NB4 (cell line): ENCODE measurements at regions not wholly inside any gene's neighbourhood (a gene's known extent, or its start where the extent isn't known, plus 50 kb on each side); places are given as distances from the start of the nearest gene placed in this dataset.

Experiments used
- DNase-seq: peaks from one replicate; pipeline ENCODE4 v3.0.0; 2010; ENCODE audit warnings: low read depth
- H3K4me3 ChIP-seq: one replicate; pipeline ENCODE4 v1.5.1; 2011; ENCODE audit warnings: mild to moderate bottlenecking, low read depth, low read length, moderate library complexity
- CTCF ChIP-seq: IDR thresholded peaks from one replicate; pipeline ENCODE4 v1.5.1; 2012; ENCODE audit warnings: low read depth, low read length
- MAX ChIP-seq: IDR thresholded peaks from 2 replicates; pipeline ENCODE4 v1.6.1; 2011; ENCODE audit warnings: low read depth, low read length
- MYC ChIP-seq: IDR thresholded peaks from 2 replicates; pipeline ENCODE4 v1.6.1; 2011; ENCODE audit warnings: low read depth, low read length
- POLR2A ChIP-seq: IDR thresholded peaks from 2 replicates; pipeline ENCODE4 v1.6.1; 2011; ENCODE audit warnings: mild to moderate bottlenecking; ENCODE audit not compliant: insufficient read length; ENCODE audit errors: extremely low read depth

- no peak overlapping the region for H3K4me3 ChIP-seq
- DNase-seq = no peak
- no peak for TF ChIP-seq CTCF
- no peak for TF ChIP-seq POLR2A
- TF ChIP-seq MAX = no peak
- TF ChIP-seq MYC = no peak
Observed at GRCh38 chr2:126971162-126971480, 72.4 kb downstream of the TEX51 start.

- TF ChIP-seq POLR2A (no peak), MYC (no peak), CTCF (peak; percentile 79), MAX (peak; percentile 66; the same call in 1 of the 2 replicates)
- H3K4me3 ChIP-seq = no peak overlapping the region
- peak; percentile 86 for DNase-seq
Observed at GRCh38 chr2:126971481-126972278, 73.0 kb downstream of the TEX51 start.

- no peak overlapping the region for H3K4me3 ChIP-seq
- TF ChIP-seq MYC = no peak
- no peak for TF ChIP-seq POLR2A
- no peak for TF ChIP-seq MAX
- TF ChIP-seq CTCF = no peak
- DNase-seq = no peak
Observed at GRCh38 chr2:126972279-126972626, 73.6 kb downstream of the TEX51 start.

- TF ChIP-seq POLR2A (no peak), MYC (no peak), CTCF (no peak), MAX (no peak)
- H3K4me3 ChIP-seq = no peak overlapping the region
- DNase-seq = no peak
Observed at GRCh38 chr2:126973745-126974144, 75.1 kb downstream of the TEX51 start.

GRCh38 chr2:126975671-126976655 is 77.3 kb downstream of the TEX51 start:
- TF ChIP-seq MYC = no peak
- no peak for TF ChIP-seq CTCF
- no peak for TF ChIP-seq POLR2A
- no peak for TF ChIP-seq MAX
- no peak for DNase-seq
- H3K4me3 ChIP-seq = no peak overlapping the region
